ENCODE measurements at regions not wholly inside any gene's neighbourhood (a gene's known extent, or its start where the extent isn't known, plus 50 kb on each side); places are given as distances from the start of the nearest gene placed in this dataset.

DNA sequence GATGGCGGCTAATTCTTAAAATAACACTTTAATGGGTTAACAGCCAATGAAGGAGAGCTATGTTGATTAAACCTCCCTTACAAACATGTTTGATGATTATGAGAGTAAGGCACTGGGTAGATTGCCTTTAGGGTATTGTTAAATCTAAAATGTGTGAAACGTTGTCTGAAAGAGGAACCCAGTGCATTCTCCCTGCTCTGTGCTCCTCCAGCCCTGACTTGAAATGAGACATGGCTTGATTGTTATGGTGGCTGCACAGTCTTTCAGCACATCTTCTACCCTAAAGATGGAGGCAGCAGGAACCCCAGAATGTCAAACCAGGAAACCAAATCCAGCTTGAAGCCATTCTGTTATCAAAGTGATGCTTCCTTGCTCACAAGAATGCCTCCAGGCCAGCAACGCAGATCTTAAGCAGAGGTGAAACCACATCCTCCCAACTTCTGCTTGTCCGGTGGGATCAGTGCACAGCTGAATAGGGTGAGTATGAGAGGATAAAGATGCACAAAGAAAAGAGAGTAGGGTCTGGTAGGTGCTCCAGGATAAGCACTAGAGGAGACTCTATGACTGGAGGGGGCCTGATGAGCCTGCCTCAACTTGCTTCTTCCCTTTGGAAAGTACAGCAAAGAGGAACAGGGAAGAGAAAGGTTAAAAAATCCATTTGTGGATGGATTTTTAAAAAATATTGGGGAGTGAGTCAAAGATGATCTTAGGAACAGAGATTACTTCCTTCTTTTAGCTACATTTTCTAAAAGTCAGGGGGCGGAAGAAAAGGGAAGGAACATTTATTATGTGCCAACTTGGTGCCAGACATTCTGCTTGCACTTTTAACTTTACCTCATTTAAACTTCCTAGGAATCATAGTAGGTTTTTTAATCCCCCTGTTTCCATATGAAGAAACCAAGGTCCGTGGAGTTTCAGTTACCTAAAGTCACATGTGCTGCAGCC lies 523.0 kb downstream of the TXNL1 start:
- DNase-seq, result no peak

GRCh38 chr18:56112984-56113383 lies 525.0 kb upstream of the TCF4 start:
- no peak for DNase-seq

GRCh38 chr18:56112013-56112749 lies 524.2 kb upstream of the TCF4 start:
- DNase-seq, result no peak

GRCh38 chr18:56109757-56110156 lies 521.8 kb upstream of the TCF4 start:
- peak in 1 of 3 experiments; percentile 69 for DNase-seq

DNA sequence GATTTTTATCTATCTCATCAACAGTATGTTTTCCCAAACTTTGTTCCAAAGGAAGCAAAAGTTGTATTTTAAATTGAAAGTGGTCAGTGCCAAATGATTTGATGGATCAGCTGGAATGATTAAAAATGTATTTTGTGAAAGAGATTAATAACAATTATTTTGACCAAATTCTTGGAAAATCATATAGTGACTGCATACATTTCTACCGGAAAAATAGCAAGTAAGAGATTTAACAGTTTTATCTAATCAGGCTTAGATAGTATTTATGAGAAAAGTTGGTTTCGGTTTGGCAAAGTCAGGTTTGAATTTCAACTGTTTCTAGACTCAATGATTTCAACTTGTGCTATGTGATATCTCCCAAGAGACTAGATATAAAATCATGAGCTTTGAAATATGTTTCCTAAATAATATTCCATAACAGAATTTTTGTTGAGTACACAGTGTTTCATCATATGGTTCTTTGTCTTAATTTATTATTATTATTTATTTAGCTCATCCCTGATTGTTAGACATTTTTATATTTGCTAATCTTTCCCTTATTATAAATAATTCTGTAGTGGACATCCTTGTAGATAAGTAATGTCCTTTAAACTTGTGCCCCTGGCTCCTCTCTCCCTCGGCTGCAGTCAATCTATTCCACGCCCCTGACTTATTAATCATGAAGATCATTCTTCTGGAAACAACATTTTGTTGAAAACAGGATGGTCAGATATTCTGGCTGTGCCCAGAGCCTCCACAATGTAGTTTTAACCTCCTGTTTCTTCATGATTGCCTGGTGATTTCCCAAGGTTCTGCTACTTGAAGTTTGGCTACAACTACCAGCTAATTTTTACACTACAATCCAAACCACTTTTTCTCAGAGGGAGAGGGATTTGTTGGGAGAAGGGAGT lies 520.7 kb upstream of the TCF4 start:
- no peak for DNase-seq

- peak in 1 of 3 experiments; percentile 95 for DNase-seq
Observed at GRCh38 chr18:56107821-56108477, 520.0 kb upstream of the TCF4 start.

GRCh38 chr18:56100090-56100722 lies 512.2 kb upstream of the TCF4 start:
- no peak for DNase-seq

DNA sequence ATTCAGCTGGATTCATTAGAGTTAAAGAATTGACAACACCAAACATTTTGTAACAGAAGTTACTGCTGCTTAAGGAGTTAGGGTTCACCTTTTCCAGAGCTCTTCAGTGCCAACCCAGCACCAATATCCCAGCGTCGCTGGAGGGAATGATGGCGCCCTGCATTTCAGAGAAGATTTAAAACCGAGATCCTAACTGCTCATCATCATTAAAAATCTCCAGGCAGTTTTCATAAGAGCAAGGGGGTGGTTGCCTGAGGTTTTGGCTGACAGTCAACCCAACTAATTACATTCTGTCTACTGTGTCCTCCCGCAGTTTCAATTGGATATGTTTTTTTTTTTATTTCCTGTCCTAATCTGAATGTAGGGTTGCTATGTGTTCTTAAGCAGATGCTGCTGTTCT lies 509.6 kb upstream of the TCF4 start:
- DNase-seq, result peak in 2 of 3 experiments; percentile 17 to 52

DNA sequence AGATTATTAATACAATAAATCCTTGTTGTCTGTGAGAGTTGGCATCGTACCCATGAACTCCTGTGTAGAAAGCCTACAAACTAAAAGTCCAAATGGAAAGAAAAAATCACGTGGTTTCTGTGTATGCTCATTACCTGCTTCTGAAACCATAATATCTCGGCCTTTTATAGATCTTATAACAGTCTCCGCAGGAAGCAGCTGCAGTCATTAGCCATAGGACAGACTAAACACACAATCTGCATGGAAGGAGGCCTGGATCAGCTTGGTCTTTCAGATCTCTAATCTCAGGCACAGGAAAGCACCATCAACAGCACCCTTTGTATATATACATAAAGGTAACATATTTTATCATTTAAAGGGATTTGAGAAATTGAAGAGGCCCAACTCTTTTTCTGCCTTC lies 508.9 kb upstream of the TCF4 start:
- DNase-seq, result peak in 2 of 3 experiments; percentile 22 to 62

- no peak for DNase-seq
Observed at GRCh38 chr18:56089612-56090258, 501.7 kb upstream of the TCF4 start.

DNA sequence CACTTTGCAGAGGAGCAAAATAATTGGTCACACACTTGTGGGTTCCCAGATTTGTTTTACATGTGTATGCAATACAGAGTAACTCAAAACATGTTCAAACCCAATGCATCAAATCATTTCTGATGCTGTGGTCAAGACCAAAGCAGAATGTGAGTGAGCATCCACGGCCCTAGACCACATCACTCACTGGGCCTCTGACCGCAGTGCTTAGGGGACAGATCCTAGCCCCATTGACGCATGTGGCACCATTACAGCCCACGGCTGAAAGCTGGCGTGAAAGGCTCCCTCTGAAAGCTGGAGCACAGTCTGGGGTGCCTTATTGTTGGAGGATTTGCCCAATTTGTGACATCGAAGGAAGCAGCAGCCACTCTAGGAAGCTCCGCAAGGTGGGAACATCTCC lies 498.8 kb upstream of the TCF4 start:
- DNase-seq, result no peak

- DNase-seq, result no peak
Observed at GRCh38 chr18:56086176-56086575, 498.2 kb upstream of the TCF4 start.

GRCh38 chr18:56085551-56085950 lies 497.6 kb upstream of the TCF4 start:
- no peak for DNase-seq

GRCh38 chr18:56083523-56084287 lies 495.7 kb upstream of the TCF4 start:
- peak in 2 of 3 experiments; percentile 12 to 65 for DNase-seq

- DNase-seq, result no peak
Observed at GRCh38 chr18:56083097-56083521, 495.1 kb upstream of the TCF4 start.

DNA sequence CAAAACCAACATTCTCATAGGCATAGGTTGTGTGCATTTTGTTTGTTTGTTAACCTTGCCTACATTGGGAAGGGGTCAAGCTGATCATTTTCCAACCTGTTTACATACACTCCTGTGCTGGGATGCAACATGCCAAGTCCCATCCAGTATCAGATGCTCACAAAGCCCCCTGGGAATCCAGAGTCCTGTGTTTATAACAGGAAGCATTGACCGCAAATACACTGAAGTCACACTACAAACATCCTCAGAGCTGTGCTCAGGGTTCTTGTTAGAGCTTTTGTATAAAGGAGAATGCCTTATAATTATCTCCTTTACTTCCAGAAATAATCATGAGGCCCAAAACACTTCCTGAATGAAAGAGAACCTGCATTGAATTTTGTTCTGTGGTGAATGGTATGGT lies 488.7 kb upstream of the TCF4 start:
- no peak for DNase-seq

- no peak for DNase-seq
Observed at GRCh38 chr18:56068701-56069100, 480.7 kb upstream of the TCF4 start.

DNA sequence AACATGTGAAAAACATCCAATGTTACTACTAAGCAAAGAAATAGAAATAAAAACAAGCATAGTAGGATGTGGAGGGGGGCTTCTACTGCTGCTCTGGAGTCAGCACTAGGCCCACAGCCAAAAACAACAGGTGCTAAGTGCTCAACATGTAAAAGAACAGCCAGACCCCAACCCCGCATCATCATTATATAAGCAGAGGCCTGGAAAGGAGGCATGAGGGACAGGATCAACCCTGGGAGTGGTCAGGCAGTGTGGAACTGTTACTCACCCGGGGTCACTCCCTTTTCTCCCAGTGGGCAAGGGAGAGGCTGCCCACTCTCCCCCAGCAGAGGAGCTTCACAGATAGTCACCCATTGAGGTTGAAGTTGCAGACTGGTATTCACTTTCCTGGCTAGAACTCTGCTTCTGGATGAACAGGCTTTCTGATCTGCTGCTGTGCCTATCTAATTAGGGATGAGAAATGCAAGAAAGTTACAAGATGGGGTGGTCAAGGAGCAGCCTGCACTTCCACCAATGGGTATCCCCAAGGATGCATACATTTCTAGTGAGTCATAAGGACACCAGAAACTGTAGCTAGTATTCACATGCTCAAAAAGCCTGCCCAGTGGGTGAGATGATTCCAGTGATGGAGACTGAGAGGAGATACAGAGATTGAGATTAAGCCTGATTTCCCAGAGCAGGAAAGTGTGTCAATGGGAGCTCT lies 480.1 kb upstream of the TCF4 start:
- peak in 1 of 3 experiments; percentile 29 for DNase-seq

DNA sequence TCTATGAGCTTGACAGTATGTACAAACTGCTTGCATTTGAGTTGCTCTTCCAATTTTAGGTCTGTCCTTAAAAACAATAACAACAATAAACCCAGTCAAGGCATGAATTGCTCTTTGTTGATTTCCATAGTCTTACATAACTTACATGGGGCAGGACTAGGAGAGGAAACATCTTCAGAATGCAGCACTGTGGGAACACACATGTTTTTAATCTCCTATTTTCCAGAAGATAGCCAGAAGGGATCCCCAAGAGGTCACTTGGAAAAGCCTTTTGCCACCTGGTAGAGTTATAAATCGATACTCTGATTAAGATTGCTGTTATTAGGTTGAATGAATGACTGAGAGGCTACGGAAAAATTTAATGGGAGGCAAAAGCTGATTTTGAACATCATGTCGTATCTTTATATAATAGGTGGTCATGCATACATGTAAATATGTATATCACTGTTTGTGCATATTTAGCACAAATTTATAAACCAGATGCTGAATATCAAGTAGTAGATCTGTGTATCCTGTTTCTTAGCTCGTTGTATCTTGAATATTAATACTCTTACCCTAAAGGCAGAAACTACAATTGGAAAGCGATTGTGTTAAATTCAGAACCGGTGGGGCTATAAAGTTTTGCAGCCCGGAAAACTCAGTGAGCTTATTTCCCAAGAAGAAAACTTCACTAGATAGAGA lies 479.4 kb upstream of the TCF4 start:
- DNase-seq, result no peak

Measured in NCI-H1417 (cell line).